Smooth muscle cell (in vitro differentiated cells): ENCODE measurements at regions not wholly inside any gene's neighbourhood (a gene's known extent, or its start where the extent isn't known, plus 50 kb on each side); places are given as distances from the start of the nearest gene placed in this dataset.

Experiments used
- DNase-seq: peaks from one replicate; lab custom pipeline; 2025; ENCODE audit not compliant: unreplicated experiment; lab: John Stamatoyannopoulos, UW
- H2AFZ ChIP-seq: fragments of 200-600 bp; sonication (generic); 2 replicates; pipeline ENCODE4 v1.6.0; 2016; ENCODE audit warnings: antibody characterized with exemption, low read depth, mild to moderate bottlenecking
- H3F3A ChIP-seq: fragments of 200-600 bp; sonication (generic); 2 replicates; pipeline ENCODE4 v1.6.0; 2017; ENCODE audit warnings: antibody characterized with exemption, low read depth
- H3K27ac ChIP-seq: fragments of 200-600 bp; sonication (generic); 2 replicates; pipeline ENCODE4 v1.5.1; 2016; ENCODE audit warnings: low read depth, mild to moderate bottlenecking
- H3K27me3 ChIP-seq: fragments of 200-600 bp; sonication (generic); 2 replicates; pipeline ENCODE4 v1.6.1; 2016; ENCODE audit warnings: low read depth, mild to moderate bottlenecking
- H3K36me3 ChIP-seq: fragments of 200-600 bp; sonication (generic); 2 replicates; pipeline ENCODE4 v1.5.1; 2016; ENCODE audit warnings: low read depth
- H3K4me1 ChIP-seq: fragments of 200-600 bp; sonication (generic); 2 replicates; pipeline ENCODE4 v1.5.1; 2016; ENCODE audit warnings: low read depth
- H3K4me2 ChIP-seq: fragments of 200-600 bp; sonication (generic); 2 replicates; pipeline ENCODE4 v1.6.0; 2016; ENCODE audit warnings: mild to moderate bottlenecking
- H3K4me3 ChIP-seq: fragments of 200-600 bp; sonication (generic); 2 replicates; pipeline ENCODE4 v1.5.1; 2016; ENCODE audit warnings: mild to moderate bottlenecking
- H3K79me2 ChIP-seq: fragments of 200-600 bp; sonication (generic); 2 replicates; pipeline ENCODE4 v1.6.0; 2016; ENCODE audit warnings: low read depth, mild to moderate bottlenecking
- H3K9ac ChIP-seq: fragments of 200-600 bp; sonication (generic); 2 replicates; pipeline ENCODE4 v1.6.0; 2016; ENCODE audit warnings: low read depth
- H3K9me3 ChIP-seq: fragments of 200-600 bp; sonication (generic); replicated peaks from 2 replicates; pipeline ENCODE4 v1.5.1; 2016; ENCODE audit warnings: low read depth
- H4K20me1 ChIP-seq: fragments of 200-600 bp; sonication (generic); 2 replicates; pipeline ENCODE4 v1.6.0; 2016; ENCODE audit warnings: low read depth
- CTCF ChIP-seq: fragments of 200-600 bp; sonication (generic); IDR thresholded peaks from 2 replicates; pipeline ENCODE4 v1.5.1; 2017; ENCODE audit warnings: borderline replicate concordance, mild to moderate bottlenecking, antibody characterized with exemption; ENCODE audit not compliant: insufficient read depth, poor library complexity, severe bottlenecking
- WGBS: methylation state at CpG from one replicate; pipeline ENCODE4 v1.1.7; 2016; ENCODE audit warnings: low lambda C conversion rate; 5-methylcytosine and 5-hydroxymethylcytosine counted together

- no peaks in the 10 kb centered on the region for H3K27me3 ChIP-seq
- DNase-seq: no peak
- no peak overlapping the region for H3K4me3 ChIP-seq
- no peak overlapping the region for H3K4me2 ChIP-seq
- H3K9ac ChIP-seq: no peak overlapping the region
- H2AFZ ChIP-seq: no peak overlapping the region
- no peaks in the 10 kb centered on the region for H3K4me1 ChIP-seq
- H3K27ac ChIP-seq: no peak overlapping the region
- 68% methylated on average over 4 of the region's 4 CpGs for WGBS
- no peaks in the 10 kb centered on the region for H3K79me2 ChIP-seq
- no peaks in the 10 kb centered on the region for H3K9me3 ChIP-seq
- no peaks in the 10 kb centered on the region for H3F3A ChIP-seq
- TF ChIP-seq CTCF: no peak
- no peaks in the 10 kb centered on the region for H3K36me3 ChIP-seq
- no peaks in the 10 kb centered on the region for H4K20me1 ChIP-seq
Observed at GRCh38 chr5:4716781-4717180, 423.3 kb upstream of the ADAMTS16 start.

DNA sequence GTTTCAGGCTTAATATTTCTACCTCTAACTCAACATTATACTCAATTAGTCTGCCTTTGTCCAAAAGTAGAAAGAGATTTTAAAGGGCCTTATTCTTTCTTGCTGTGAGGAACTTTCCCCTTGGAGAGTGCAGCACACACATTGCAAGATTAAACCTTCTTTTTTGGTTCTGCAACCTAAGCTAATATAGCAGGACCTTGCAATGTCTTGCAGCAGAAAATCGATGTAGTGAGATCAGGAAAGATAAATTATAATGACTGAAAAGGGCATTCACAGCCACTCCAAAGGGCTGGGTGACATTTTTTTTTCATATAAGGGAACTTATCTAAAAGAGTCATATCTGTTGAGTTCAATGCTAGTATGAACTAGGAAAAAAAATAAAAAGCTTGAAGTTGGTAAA, 422.7 kb upstream of the ADAMTS16 start:
- DNase-seq: no peak
- H3K9me3 ChIP-seq: no peaks in the 10 kb centered on the region
- no peaks in the 10 kb centered on the region for H4K20me1 ChIP-seq
- H3K36me3 ChIP-seq: no peaks in the 10 kb centered on the region
- TF ChIP-seq CTCF: no peak
- no peak overlapping the region for H3K4me3 ChIP-seq
- no peak overlapping the region for H2AFZ ChIP-seq
- H3K4me1 ChIP-seq: no peaks in the 10 kb centered on the region
- no peaks in the 10 kb centered on the region for H3K79me2 ChIP-seq
- whole genome bisulfite sequencing: 68% methylated on average over 1 of the region's 1 CpG
- no peak overlapping the region for H3K4me2 ChIP-seq
- H3F3A ChIP-seq: no peaks in the 10 kb centered on the region
- H3K27me3 ChIP-seq: no peaks in the 10 kb centered on the region
- no peak overlapping the region for H3K27ac ChIP-seq
- no peak overlapping the region for H3K9ac ChIP-seq

- 59% methylated on average over 6 of the region's 6 CpGs for WGBS
- TF ChIP-seq CTCF: no peak
- no peaks in the 10 kb centered on the region for H3K4me1 ChIP-seq
- H3K9me3 ChIP-seq: no peaks in the 10 kb centered on the region
- H3F3A ChIP-seq: no peaks in the 10 kb centered on the region
- H4K20me1 ChIP-seq: no peaks in the 10 kb centered on the region
- H3K36me3 ChIP-seq: no peaks in the 10 kb centered on the region
- no peaks in the 10 kb centered on the region for H3K79me2 ChIP-seq
- H2AFZ ChIP-seq: no peak overlapping the region
- H3K27ac ChIP-seq: no peak overlapping the region
- H3K4me2 ChIP-seq: no peak overlapping the region
- no peak overlapping the region for H3K9ac ChIP-seq
- H3K4me3 ChIP-seq: no peak overlapping the region
- H3K27me3 ChIP-seq: no peaks in the 10 kb centered on the region
- no peak for DNase-seq
Observed at GRCh38 chr5:4720831-4721230, 419.3 kb upstream of the ADAMTS16 start.

DNA sequence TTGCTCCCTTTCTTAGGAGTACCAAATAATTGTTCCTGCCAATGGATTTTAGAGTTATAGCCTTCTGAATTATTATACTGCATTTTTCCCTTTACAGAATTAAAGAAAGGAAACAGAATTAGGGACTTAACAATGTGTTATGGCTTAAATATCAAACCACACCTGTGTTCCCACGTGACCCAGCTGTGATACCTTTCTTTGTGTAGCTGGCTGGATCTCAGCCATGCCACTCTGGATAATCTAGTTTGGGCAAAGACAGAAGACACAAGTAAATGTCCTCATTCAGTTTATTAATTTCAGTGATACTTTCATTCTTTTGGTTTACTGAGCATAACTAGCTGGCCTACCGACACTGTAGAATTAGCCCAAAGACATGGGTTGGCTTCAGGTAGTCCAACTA, 417.2 kb upstream of the ADAMTS16 start:
- no peak overlapping the region for H2AFZ ChIP-seq

More for the DNA sequence above, 417.2 kb upstream of the ADAMTS16 start:
- Histone ChIP-seq H3F3A (no peaks in the 10 kb centered on the region), H3K9ac (no peak overlapping the region), H3K79me2 (no peaks in the 10 kb centered on the region), H3K27ac (no peak overlapping the region), H3K4me2 (no peak overlapping the region), H3K4me1 (no peaks in the 10 kb centered on the region), H3K36me3 (no peaks in the 10 kb centered on the region), H3K27me3 (no peaks in the 10 kb centered on the region), H3K9me3 (no peaks in the 10 kb centered on the region), H4K20me1 (no peaks in the 10 kb centered on the region), H3K4me3 (no peak overlapping the region)
- DNase-seq: no peak
- 91% methylated on average over 2 of the region's 2 CpGs for WGBS
- no peak for TF ChIP-seq CTCF
